GM12878 (cell line): ENCODE measurements at regions not wholly inside any gene's neighbourhood (a gene's known extent, or its start where the extent isn't known, plus 50 kb on each side); places are given as distances from the start of the nearest gene placed in this dataset.

Experiments used
- ATAC-seq: fragments of 200-7000 bp; cut with Tn5 transposase; 3 replicates; pipeline ENCODE4 v1.9.1; 2020; ENCODE audit warnings: mild to moderate bottlenecking, moderate library complexity
- BruUV-seq: library from RNA; stranded (reverse); fragments of 400-500 nt; replicated peaks from 2 replicates; lab custom pipeline; 2021; lab: Mats Ljungman, UMichigan
- CTCF ChIA-PET: fragments of 300-600 bp; sonication (Branson Sonifier 250); formaldehyde crosslinking; extraction: SDS; loops from one replicate; lab custom pipeline; 2021; ENCODE audit warnings: inconsistent platforms; lab: Yijun Ruan, JAX
- POLR2A ChIA-PET: fragments of 350-600 bp; formaldehyde crosslinking; extraction: SDS; loops from one replicate; lab custom pipeline; 2021; ENCODE audit warnings: inconsistent platforms; lab: Charles Lee
- RAD21 ChIA-PET: fragments of 300-600 bp; sonication (Branson Sonifier 250); formaldehyde crosslinking; loops from one replicate; lab custom pipeline; 2023; ENCODE audit warnings: antibody characterized with exemption; ENCODE audit not compliant: unreplicated experiment; lab: Charles Lee
- SMC1A ChIA-PET: fragments of 300-600 bp; sonication (Branson Sonifier 250); formaldehyde crosslinking; loops from one replicate; lab custom pipeline; 2023; ENCODE audit not compliant: unreplicated experiment, uncharacterized antibody; lab: Charles Lee
- DNase-seq: peaks from one replicate; pipeline ENCODE4 v3.0.0-alpha.2; 2011; ENCODE audit warnings: low read depth, low spot score
- FAIRE-seq: peaks from 3 replicates; lab custom pipeline; 2011; peaks lifted over from hg19 to GRCh38; lab: Jason Lieb, UNC
- H2AFZ ChIP-seq: 2 replicates; pipeline ENCODE4 v1.6.0; 2011; ENCODE audit warnings: low read depth, low read length, control low read depth; ENCODE audit not compliant: control insufficient read depth
- H3K27ac ChIP-seq: 2 replicates; pipeline ENCODE4 v1.5.1; 2011; ENCODE audit warnings: control low read depth; ENCODE audit not compliant: control insufficient read depth, insufficient read depth
- H3K27me3 ChIP-seq, 2 experiments: replicated peaks in 1 of 2; 2 replicates each; pipeline versions ENCODE4 v1.6.0 to v1.6.1; 2011; ENCODE audit warnings: low read length in 1 of 2; ENCODE audit not compliant: control insufficient read depth in 2 of 2, insufficient read depth in 2 of 2
- H3K36me3 ChIP-seq, 2 experiments: 2 replicates each; pipeline ENCODE4 v1.5.1; 2011; ENCODE audit warnings: low read length in 1 of 2; ENCODE audit not compliant: control insufficient read depth in 2 of 2, insufficient read depth in 2 of 2
- H3K4me1 ChIP-seq: 2 replicates; pipeline ENCODE4 v1.6.1; 2011; ENCODE audit warnings: mild to moderate bottlenecking, low read length, moderate library complexity, mixed read lengths; ENCODE audit not compliant: control insufficient read depth, insufficient read depth
- H3K4me2 ChIP-seq: 2 replicates; pipeline ENCODE4 v1.6.0; 2011; ENCODE audit warnings: control low read depth; ENCODE audit not compliant: control insufficient read depth, insufficient read depth
- H3K4me3 ChIP-seq: fragments of 200-600 bp; sonication (generic); 2 replicates; pipeline ENCODE4 v1.5.1; 2016
- H3K79me2 ChIP-seq: 2 replicates; pipeline ENCODE4 v1.6.0; 2011; ENCODE audit warnings: low read length; ENCODE audit not compliant: control insufficient read depth, insufficient read depth
- H3K9ac ChIP-seq: 2 replicates; pipeline ENCODE4 v1.8.0; 2011; ENCODE audit warnings: low read length, control low read depth, mixed read lengths; ENCODE audit not compliant: control insufficient read depth, insufficient read depth
- H3K9me3 ChIP-seq: replicated peaks from 3 replicates; pipeline ENCODE4 v1.5.1; 2011; ENCODE audit warnings: mild to moderate bottlenecking, low read length; ENCODE audit not compliant: control insufficient read depth, insufficient read depth
- H4K20me1 ChIP-seq: 2 replicates; pipeline ENCODE4 v1.6.0; 2011; ENCODE audit not compliant: control insufficient read depth, insufficient read depth
- ATF2 ChIP-seq: IDR thresholded peaks from 2 replicates; pipeline ENCODE4 v1.6.1; 2012; ENCODE audit warnings: low read length, inconsistent platforms
- CHD2 ChIP-seq: IDR thresholded peaks from 2 replicates; pipeline ENCODE4 v1.6.1; 2011; ENCODE audit warnings: low read depth, low read length, improper control_type of control experiment, borderline replicate concordance
- CREB1 ChIP-seq: IDR thresholded peaks from 2 replicates; pipeline ENCODE4 v1.6.1; 2012; ENCODE audit warnings: low read depth, mild to moderate bottlenecking, inconsistent platforms
- CUX1 ChIP-seq: IDR thresholded peaks from 2 replicates; pipeline ENCODE4 v1.6.1; 2012; ENCODE audit warnings: improper control_type of control experiment, low read depth, low read length; ENCODE audit not compliant: insufficient replicate concordance
- POLR2AphosphoS2 ChIP-seq: IDR thresholded peaks from 2 replicates; pipeline ENCODE4 v1.6.1; 2011; ENCODE audit warnings: low read depth, mild to moderate bottlenecking, low read length, improper control_type of control experiment, moderate library complexity
- SMAD5 ChIP-seq: IDR thresholded peaks from 2 replicates; pipeline ENCODE4 v1.6.1; 2016; ENCODE audit warnings: antibody characterized with exemption, low read depth
- ZBTB33 ChIP-seq: fragments of 450-650 bp; IDR thresholded peaks from 2 replicates; pipeline ENCODE4 v1.6.1; 2017; ENCODE audit warnings: mild to moderate bottlenecking
- ZNF384 ChIP-seq: IDR thresholded peaks from 2 replicates; pipeline ENCODE4 v1.6.1; 2012; ENCODE audit warnings: low read depth, mild to moderate bottlenecking, low read length, improper control_type of control experiment, borderline replicate concordance
- WGBS: methylation state at CpG from one replicate; pipeline ENCODE4 v1.1.6; 2016; ENCODE audit warnings: low lambda C conversion rate; ENCODE audit not compliant: insufficient replicate concordance, insufficient coverage; ENCODE audit errors: missing lambda C conversion rate; 5-methylcytosine and 5-hydroxymethylcytosine counted together
- in situ Hi-C: fragments of 300-500 bp; cut with MboI; formaldehyde crosslinking; loops from 9 replicates; pipeline ENCODE4 v1.14.3; 2018; ENCODE audit warnings: mixed read lengths
- intact Hi-C: fragments of 100-400 bp; cut with micrococcal nuclease; formaldehyde crosslinking; loops from one replicate; pipeline ENCODE4 v1.14.2; 2022; ENCODE audit not compliant: unreplicated experiment
- TF ChIP-seq, protein P1 (sequence below): fragments of 150-350 bp; IDR thresholded peaks from 2 replicates; pipeline ENCODE4 v1.6.1; 2014; ENCODE audit warnings: mild to moderate bottlenecking, low read depth, low read length
- TF ChIP-seq, protein P2 (sequence below): IDR thresholded peaks from 2 replicates; pipeline ENCODE4 v1.6.1; 2011; ENCODE audit warnings: mild to moderate bottlenecking, low read depth, low read length, moderate library complexity; ENCODE audit not compliant: insufficient replicate concordance

GRCh38 chr5:64096771-64097170 lies 68.9 kb upstream of the RNF180 start (continued):
- no peak for TF ChIP-seq CUX1
- TF ChIP-seq CREB1, result no peak
- no peak for TF ChIP-seq ATF2

- ChIA-PET CTCF (interaction anchor here (0.7 to 1.0 kb wide), 2 partner anchors 8 to 535 kb away, joined by 3 read pairs; no protein-coding TSS in a partner anchor), POLR2A (no interaction called here), RAD21 (no interaction called here), SMC1A (no interaction called here)
- no peak overlapping the region for H3K9ac ChIP-seq
- no peaks in the 10 kb centered on the region for H3K4me1 ChIP-seq
- no TSS peak for BruUV-seq
- no peaks in the 10 kb centered on the region for H3K9me3 ChIP-seq
- no peaks in the 10 kb centered on the region for H3K27me3 ChIP-seq
- intact Hi-C loops, result no loop called here
- no peak overlapping the region for H3K4me3 ChIP-seq
- no peaks in the 10 kb centered on the region for H4K20me1 ChIP-seq
- no peaks in the 10 kb centered on the region for H3K79me2 ChIP-seq
- H2AFZ ChIP-seq, result no peak overlapping the region
- H3K27ac ChIP-seq, result no peak overlapping the region
- H3K36me3 ChIP-seq, result no peaks in the 10 kb centered on the region
- WGBS, result 55% methylated on average over 8 of the region's 8 CpGs
- DNase-seq, result no peak
- no peak overlapping the region for H3K4me2 ChIP-seq
- in situ Hi-C loops, result no loop called here
- no peak for ATAC-seq
- FAIRE-seq, result no peak
- TF ChIP-seq, protein P1, sequence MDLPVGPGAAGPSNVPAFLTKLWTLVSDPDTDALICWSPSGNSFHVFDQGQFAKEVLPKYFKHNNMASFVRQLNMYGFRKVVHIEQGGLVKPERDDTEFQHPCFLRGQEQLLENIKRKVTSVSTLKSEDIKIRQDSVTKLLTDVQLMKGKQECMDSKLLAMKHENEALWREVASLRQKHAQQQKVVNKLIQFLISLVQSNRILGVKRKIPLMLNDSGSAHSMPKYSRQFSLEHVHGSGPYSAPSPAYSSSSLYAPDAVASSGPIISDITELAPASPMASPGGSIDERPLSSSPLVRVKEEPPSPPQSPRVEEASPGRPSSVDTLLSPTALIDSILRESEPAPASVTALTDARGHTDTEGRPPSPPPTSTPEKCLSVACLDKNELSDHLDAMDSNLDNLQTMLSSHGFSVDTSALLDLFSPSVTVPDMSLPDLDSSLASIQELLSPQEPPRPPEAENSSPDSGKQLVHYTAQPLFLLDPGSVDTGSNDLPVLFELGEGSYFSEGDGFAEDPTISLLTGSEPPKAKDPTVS, result no peak
- TF ChIP-seq SMAD5 (no peak), CHD2 (no peak), ZNF384 (no peak), POLR2AphosphoS2 (no peak), ZBTB33 (no peak)
- TF ChIP-seq, protein P2, sequence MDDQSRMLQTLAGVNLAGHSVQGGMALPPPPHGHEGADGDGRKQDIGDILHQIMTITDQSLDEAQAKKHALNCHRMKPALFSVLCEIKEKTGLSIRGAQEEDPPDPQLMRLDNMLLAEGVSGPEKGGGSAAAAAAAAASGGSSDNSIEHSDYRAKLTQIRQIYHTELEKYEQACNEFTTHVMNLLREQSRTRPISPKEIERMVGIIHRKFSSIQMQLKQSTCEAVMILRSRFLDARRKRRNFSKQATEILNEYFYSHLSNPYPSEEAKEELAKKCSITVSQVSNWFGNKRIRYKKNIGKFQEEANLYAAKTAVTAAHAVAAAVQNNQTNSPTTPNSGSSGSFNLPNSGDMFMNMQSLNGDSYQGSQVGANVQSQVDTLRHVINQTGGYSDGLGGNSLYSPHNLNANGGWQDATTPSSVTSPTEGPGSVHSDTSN, result no peak
Observed at GRCh38 chr5:64077589-64077988, 88.1 kb upstream of the RNF180 start.
